Retinal pigment epithelial cell (primary cell): ENCODE measurements at regions not wholly inside any gene's neighbourhood (a gene's known extent, or its start where the extent isn't known, plus 50 kb on each side); places are given as distances from the start of the nearest gene placed in this dataset.

Experiments
- DNase-seq: peaks from one replicate; pipeline ENCODE4 v3.0.0-alpha.2; 2010; ENCODE audit warnings: low read depth
- H3K4me3 ChIP-seq: 2 replicates; pipeline ENCODE4 v1.5.1; 2011; ENCODE audit warnings: mild to moderate bottlenecking, low read length, control low read depth, moderate library complexity
- CTCF ChIP-seq: conservative IDR thresholded peaks from 2 replicates; pipeline ENCODE4 v1.5.1; 2011; ENCODE audit warnings: low read depth, low read length, control low read depth, inconsistent platforms

GRCh38 chr11:106286881-106287504, 209.5 kb downstream of the AASDHPPT start:
- DNase-seq = no peak
- no peak for TF ChIP-seq CTCF
- H3K4me3 ChIP-seq = no peak overlapping the region

GRCh38 chr11:106288057-106288456, 210.6 kb downstream of the AASDHPPT start:
- TF ChIP-seq CTCF = no peak
- no peak for DNase-seq
- H3K4me3 ChIP-seq = no peak overlapping the region

- H3K4me3 ChIP-seq = no peak overlapping the region
- TF ChIP-seq CTCF = peak; percentile 24
- no peak for DNase-seq
Measured at GRCh38 chr11:106288822-106289387, 211.4 kb downstream of the AASDHPPT start.

- H3K4me3 ChIP-seq = no peak overlapping the region
- DNase-seq = no peak
- no peak for TF ChIP-seq CTCF
Measured at GRCh38 chr11:106292526-106292925, 215.1 kb downstream of the AASDHPPT start.

- no peak for DNase-seq
- no peak overlapping the region for H3K4me3 ChIP-seq
- no peak for TF ChIP-seq CTCF
Measured at GRCh38 chr11:106295974-106296373, 218.5 kb downstream of the AASDHPPT start.

GRCh38 chr11:106302416-106302815, 225.0 kb downstream of the AASDHPPT start:
- H3K4me3 ChIP-seq = no peak overlapping the region
- DNase-seq = no peak
- TF ChIP-seq CTCF = no peak

GRCh38 chr11:106304274-106304673, 226.8 kb downstream of the AASDHPPT start:
- TF ChIP-seq CTCF = no peak

More at GRCh38 chr11:106304274-106304673, 226.8 kb downstream of the AASDHPPT start:
- no peak overlapping the region for H3K4me3 ChIP-seq
- DNase-seq = no peak
